Pancreas (tissue), 10 donors: ENCODE measurements at regions not wholly inside any gene's neighbourhood (a gene's known extent, or its start where the extent isn't known, plus 50 kb on each side); places are given as distances from the start of the nearest gene placed in this dataset.

Experiments
- ATAC-seq, 4 donors: fragments of 200-7000 bp; cut with Tn5 transposase; one replicate each; pipeline versions ENCODE4 v1.8.0 to v1.9.1; 2020; ENCODE audit warnings: mild to moderate bottlenecking in 4 of 4, moderate library complexity in 4 of 4
- DNase-seq, 6 donors: peaks; one replicate each; pipeline ENCODE4 v3.0.0-alpha.2; 2020
- FAIRE-seq: peaks from 2 replicates; lab custom pipeline; 2012; peaks lifted over from hg19 to GRCh38; lab: Jason Lieb, UNC
- H3K27ac ChIP-seq, 4 donors: fragments of 200-600 bp; sonication (generic); 1 replicate in 3 of 4; 2 replicates in 1 of 4; pipeline versions ENCODE4 v1.5.0 to v1.8.0; 2020
- H3K27me3 ChIP-seq, 4 donors: fragments of 200-600 bp; one replicate each; pipeline ENCODE4 v1.8.0; 2021
- H3K36me3 ChIP-seq, 3 donors: fragments of 200-600 bp; sonication (generic) in 1 of 3; one replicate each; pipeline versions ENCODE4 v1.5.0 to v1.8.0; 2020 to 2021
- H3K4me1 ChIP-seq, 3 donors: fragments of 200-600 bp; one replicate each; pipeline ENCODE4 v1.8.0; 2021
- H3K4me3 ChIP-seq, 4 donors: fragments of 200-600 bp; sonication (generic) in 2 of 4; one replicate each; pipeline versions ENCODE4 v1.5.0 to v1.8.0; 2020 to 2021
- H3K9me3 ChIP-seq, 4 donors: fragments of 200-600 bp; one replicate each; pipeline ENCODE4 v1.8.0; 2021
- WGBS, 2 donors: extraction: QIAGEN DNeasy Blood & Tissue Kit; methylation state at CpG; one replicate each; pipeline ENCODE4 v1.1.7; 2013; 5-methylcytosine and 5-hydroxymethylcytosine counted together
- intact Hi-C, 3 donors: fragments of 100-400 bp; cut with DNase I; formaldehyde crosslinking; loops; one replicate each; pipeline versions ENCODE4 v1.11.1 to v1.14.2; 2022
- TF ChIP-seq, protein P1 (sequence below), 4 donors: fragments of 200-600 bp; sonication (generic) in 3 of 4; IDR thresholded peaks; one replicate each; pipeline versions ENCODE4 v1.5.0 to v1.8.0; 2021; ENCODE audit warnings: antibody characterized with exemption in 4 of 4
- donor health status: healthy with polysubstance abuse.
- donor health status: DM: no; HTN: no; CAD: no; lungs with moderate emphysema.
- donor health status: DM: no; HTN: no; CAD: no.
- donor health status: control.
- donor health status: control.
- donor health status: Bipolar disorder and iron deficiency.
- donor health status: DM: yes; HTN: yes; CAD: no.
- donor health status: DM: no; HTN: no; CAD: no.
- donor health status: DM: no; HTN: no; CAD: no.
- donor health status: DM: yes; HTN: yes; CAD: no.

DNA sequence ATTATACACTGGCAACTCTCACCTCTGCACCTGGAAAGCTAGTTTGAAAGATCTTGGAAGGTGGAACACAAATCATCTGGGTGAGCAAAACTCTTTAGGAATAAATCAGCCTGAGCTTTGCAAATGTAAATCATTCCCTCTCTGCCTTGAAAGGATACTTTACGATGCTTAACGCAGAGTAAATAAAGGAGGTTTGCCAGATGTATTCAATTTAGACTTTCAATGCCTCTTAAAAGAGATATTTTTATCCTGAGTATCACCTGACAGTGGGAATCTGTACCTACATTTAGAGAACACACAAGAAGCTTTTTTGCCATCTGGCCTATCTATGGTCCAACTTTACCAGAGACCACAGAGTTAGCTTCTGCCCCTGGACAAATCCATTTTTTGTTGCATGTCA, 983.2 kb upstream of the CDH2 start:
- DNase-seq: no peak
- intact Hi-C loops: no loop called here

DNA sequence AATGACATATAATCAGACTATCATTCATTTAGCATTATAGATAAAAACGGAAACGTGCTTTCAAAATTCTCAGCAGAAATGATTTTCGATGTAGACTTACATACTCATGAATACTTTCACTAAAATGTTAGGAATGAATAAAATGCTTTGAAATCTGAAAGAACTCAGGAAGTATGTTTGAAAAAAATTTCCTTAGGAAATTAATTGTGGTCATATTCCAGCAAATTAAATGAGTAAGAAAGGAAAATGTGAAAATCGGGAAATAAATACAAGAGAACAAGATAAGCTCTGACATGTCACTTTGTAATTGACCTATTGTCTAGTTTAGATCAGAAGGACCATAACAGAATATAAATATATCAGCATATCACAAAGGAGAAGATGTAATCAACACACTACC, 981.0 kb upstream of the CDH2 start:
- no peaks in the 10 kb centered on the region for H3K36me3 ChIP-seq
- intact Hi-C loops: no loop called here
- H3K27ac ChIP-seq: no peak overlapping the region
- WGBS, 2 donors: 42 to 71% methylated on average over 4 of the region's 4 CpGs
- FAIRE-seq: no peak
- no peak overlapping the region for H3K4me3 ChIP-seq
- H3K4me1 ChIP-seq: no peaks in the 10 kb centered on the region
- no peaks in the 10 kb centered on the region for H3K27me3 ChIP-seq
- TF ChIP-seq, protein P1, sequence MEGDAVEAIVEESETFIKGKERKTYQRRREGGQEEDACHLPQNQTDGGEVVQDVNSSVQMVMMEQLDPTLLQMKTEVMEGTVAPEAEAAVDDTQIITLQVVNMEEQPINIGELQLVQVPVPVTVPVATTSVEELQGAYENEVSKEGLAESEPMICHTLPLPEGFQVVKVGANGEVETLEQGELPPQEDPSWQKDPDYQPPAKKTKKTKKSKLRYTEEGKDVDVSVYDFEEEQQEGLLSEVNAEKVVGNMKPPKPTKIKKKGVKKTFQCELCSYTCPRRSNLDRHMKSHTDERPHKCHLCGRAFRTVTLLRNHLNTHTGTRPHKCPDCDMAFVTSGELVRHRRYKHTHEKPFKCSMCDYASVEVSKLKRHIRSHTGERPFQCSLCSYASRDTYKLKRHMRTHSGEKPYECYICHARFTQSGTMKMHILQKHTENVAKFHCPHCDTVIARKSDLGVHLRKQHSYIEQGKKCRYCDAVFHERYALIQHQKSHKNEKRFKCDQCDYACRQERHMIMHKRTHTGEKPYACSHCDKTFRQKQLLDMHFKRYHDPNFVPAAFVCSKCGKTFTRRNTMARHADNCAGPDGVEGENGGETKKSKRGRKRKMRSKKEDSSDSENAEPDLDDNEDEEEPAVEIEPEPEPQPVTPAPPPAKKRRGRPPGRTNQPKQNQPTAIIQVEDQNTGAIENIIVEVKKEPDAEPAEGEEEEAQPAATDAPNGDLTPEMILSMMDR (IDR thresholded peaks at IDR 0.05): no peak
- no peak for DNase-seq
- no peak for ATAC-seq
- H3K9me3 ChIP-seq: no peaks in the 10 kb centered on the region

More for the DNA sequence above, 983.2 kb upstream of the CDH2 start:
- Histone ChIP-seq H3K27me3 (no peaks in the 10 kb centered on the region), H3K4me3 (no peak overlapping the region), H3K4me1 (no peaks in the 10 kb centered on the region), H3K36me3 (no peaks in the 10 kb centered on the region), H3K27ac (no peak overlapping the region), H3K9me3 (no peaks in the 10 kb centered on the region)
- FAIRE-seq: no peak
- WGBS, 2 donors: 21 to 26% methylated on average over 2 of the region's 2 CpGs
- ATAC-seq: no peak
- TF ChIP-seq, protein P1 (IDR thresholded peaks at IDR 0.05): no peak

DNA sequence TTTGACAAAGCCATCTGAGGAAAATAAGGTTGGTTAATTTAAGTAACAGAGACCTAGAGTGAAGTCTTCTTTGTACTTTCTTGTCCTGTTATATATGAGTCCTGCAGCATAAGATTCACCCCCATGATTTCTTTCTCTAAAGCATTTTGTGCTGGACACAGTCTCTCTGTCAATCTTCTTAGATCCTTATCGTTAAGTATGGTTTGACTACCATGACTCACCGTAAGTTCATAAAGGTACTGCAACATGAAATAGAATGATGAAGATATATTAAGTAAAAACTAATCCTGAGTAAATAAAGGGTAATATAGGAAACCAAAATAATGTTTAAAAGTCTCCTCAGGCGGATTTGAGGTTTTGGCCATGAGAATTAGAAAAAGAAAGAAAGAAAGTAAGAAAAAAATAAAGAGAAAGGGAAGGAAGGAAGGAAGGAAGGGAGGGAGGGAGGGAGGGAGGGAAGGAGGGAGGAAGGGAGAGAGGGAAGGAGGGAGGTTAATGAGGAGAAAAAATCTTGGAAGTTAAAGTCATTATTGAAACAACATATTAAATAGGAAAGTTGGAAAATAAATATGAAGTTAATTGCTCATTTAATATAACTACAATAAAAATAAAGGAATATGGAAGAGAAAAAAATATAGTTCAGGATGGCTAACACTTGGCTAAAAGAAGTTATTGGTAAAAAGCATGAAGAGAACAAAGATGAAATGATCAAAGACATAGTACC, 980.3 kb upstream of the CDH2 start:
- TF ChIP-seq, protein P1 (IDR thresholded peaks at IDR 0.05): no peak
- Histone ChIP-seq H3K27me3 (no peaks in the 10 kb centered on the region), H3K9me3 (no peaks in the 10 kb centered on the region), H3K27ac (no peak overlapping the region), H3K36me3 (no peaks in the 10 kb centered on the region), H3K4me1 (no peaks in the 10 kb centered on the region), H3K4me3 (no peak overlapping the region)
- DNase-seq (no peak), FAIRE-seq (no peak), ATAC-seq (no peak)
- intact Hi-C loops: no loop called here
- WGBS, 2 donors: 46 to 70% methylated on average over 3 of the region's 3 CpGs

DNA sequence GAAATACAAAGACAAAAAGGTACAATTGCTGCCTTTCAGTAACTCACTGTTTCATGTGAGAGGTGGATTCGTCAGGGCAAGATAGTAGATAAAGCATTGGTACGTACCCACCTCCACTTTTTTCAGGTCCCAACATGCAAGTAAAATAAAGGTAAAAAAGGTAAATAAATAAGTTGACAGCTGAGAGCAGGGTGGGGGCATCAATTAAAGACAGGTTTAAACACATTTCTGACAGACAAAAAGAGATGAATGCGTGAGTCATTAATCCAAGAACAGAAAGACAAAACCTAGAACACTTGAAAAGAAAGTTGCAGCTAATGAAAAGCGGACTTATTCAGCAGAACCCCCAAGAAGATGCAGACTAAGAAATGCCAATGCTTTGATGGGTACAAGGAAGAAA, 979.6 kb upstream of the CDH2 start:
- Histone ChIP-seq H3K36me3 (no peaks in the 10 kb centered on the region), H3K9me3 (no peaks in the 10 kb centered on the region), H3K4me1 (no peaks in the 10 kb centered on the region), H3K27ac (no peak overlapping the region), H3K4me3 (no peak overlapping the region), H3K27me3 (no peaks in the 10 kb centered on the region)
- intact Hi-C loops: no loop called here
- no peak for FAIRE-seq
- no peak for DNase-seq
- no peak for ATAC-seq
- TF ChIP-seq, protein P1 (IDR thresholded peaks at IDR 0.05): no peak
- 49 to 66% methylated on average over 4 of the region's 4 CpGs for WGBS, 2 donors
